Right kidney (tissue), 1 donor: ENCODE measurements at regions not wholly inside any gene's neighbourhood (a gene's known extent, or its start where the extent isn't known, plus 50 kb on each side); places are given as distances from the start of the nearest gene placed in this dataset.

ENCODE experiments used
- DNase-seq: peaks from one replicate; pipeline ENCODE4 v3.0.0-alpha.2; 2016

DNA sequence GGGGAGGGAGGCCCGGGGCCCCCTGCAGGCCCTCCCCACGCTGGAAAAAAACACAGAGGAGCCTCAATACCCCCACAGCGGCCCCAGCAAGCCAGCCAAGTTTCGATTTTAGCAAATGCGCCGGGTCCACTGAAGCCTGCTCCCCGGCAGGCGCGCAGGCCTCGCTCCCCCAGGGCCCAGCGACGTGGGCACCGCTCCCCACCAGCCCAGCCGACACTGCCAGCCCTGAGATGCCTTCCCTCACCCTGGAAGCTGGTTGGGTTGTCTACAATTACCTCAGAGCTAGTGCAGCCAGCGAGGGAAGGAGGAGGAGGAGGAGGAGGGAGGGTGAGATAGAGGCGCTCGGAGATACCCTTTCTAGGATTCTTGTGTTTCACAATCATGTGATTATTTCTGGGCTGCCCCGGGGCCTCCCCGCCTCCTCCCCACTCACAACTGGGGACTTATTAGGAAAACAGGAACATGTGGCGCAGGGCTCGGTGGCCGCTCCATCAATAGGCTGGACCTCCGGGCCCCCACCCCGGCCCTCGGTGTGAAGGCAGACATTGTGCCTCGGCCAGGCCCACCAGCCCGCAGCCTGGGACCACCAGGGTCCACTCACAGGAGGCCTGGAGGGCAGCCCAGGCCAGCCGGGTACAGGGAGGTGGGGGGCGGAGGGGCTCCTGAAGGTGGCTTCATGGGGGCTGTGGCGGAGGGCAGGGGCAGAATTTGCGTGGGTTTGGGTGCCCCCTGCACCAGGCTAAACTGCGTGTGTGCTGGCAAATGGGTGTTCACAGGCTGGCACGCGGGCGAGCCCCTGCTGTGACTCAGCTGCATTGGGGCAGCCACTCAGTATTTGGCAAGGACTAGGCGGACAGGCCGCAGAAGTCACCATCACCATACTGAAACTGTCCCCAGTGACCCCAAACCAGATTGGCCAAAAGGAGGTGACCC lies 109.9 kb downstream of the NCOR2 start:
- DNase-seq, result peak; percentile 54

DNA sequence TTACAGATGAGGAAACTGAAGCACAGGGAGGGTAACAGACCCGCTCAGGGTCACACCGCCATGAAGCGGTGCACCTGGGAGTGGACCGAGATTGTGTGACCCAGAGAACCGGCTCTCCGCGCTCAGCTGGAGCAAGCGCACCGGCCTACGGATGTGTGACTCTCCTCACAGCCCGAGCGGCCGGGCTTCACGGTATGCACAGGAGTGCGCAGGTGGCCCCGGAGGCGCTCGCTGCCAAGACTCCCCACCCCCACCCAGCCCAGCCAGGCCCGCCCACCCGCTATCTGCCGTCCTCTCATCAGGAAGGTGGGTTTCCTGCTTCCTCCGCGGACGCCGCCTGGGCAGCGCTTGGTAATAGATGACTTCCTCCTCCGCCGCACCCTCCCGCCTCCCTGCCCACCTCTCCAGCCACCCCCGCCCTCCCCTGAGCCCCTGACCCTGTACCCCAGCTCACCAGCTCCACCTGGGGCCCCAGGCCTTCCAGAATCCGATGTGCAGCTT lies 110.7 kb downstream of the NCOR2 start:
- no peak for DNase-seq

DNA sequence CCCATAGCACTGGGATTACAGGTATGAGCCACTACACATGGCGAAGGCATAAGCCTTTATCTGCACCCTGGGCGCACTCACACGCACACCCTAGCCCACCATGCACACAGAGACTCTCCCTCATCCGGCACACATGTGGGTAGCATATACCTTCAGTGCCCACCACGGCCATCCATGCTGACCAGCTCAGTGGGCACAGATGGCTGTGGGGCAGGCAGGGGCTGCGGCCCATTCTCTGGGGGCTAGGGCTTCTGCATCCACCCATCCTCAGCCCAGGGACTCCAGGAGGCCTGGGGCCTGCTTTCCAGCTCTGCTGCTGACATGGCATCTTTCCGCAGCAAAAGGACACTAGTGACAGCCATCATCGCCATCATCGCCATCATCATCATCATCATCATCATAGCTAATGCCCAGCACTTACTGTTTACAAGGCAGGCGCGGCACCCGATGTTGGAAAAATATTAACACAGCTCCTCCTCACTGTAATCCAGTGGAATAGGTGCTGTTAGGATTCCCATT lies 111.2 kb downstream of the NCOR2 start:
- no peak for DNase-seq

DNA sequence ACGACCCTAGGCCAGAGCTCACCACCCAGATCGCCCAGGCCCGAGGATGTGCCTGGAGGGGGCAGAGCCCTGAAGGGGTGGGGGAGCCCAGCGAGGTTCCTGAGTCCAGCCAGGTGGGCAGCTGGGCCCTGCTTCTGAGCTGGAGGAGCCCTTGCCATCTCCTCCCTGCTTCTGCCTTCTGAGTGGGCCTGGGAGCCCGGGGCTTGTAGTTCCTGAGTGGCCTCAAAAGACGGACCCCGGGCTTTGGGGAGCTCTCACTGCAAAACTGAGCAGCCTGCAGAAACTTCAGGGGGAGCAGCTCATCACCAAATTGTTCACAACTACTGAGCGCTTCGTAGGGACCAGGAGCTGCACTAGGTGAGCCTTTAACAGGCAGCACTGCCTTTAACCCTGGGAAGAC lies 112.1 kb downstream of the NCOR2 start:
- no peak for DNase-seq

- DNase-seq, result no peak
Observed at GRCh38 chr12:124454735-124455134, 112.7 kb downstream of the NCOR2 start.

- no peak for DNase-seq
Observed at GRCh38 chr12:124454352-124454725, 113.1 kb downstream of the NCOR2 start.

DNA sequence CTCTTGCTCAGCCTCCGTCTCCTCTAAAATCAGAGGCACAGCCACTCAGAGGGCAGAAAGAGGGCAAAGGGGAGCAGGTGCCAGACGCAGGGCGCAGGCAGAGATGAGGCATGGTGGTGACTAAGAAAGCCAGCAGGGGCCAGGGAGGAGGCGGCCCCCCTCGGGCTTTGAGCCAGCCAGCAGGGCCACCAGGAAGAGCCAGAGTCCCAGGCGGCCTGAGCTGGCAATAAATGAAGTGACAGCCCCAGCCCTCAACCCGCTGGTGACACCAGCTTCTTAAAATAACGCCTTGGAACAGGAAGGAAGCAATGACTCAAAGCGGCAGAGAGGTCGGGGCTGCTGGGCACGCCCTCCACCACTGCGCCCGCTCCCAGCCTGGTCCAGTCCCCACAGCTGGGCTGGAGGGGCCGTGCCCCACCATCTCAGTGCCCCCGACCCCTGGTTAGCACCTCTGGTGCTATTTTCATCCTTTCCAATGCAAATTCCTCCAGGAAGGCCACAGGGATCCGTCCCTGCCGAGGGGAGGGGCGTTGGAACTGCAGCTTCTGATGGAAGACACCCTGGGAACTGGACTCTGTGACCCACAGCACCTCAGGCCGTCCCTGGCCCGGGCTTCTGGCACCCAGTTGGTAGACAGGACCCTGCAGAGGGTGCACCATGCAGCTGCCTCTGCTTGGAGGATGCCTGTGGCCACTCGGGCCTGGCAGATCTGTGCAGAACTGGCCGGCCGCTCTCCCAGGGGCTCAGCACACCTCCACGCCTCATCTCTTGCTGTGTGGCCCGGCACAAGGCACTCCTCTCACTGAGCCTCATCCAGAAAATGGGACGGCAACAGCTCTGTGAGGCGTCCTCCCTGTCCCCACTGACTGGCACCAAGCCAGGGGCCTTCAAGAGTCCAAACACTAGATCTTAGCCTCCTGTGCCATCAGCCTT lies 113.7 kb downstream of the NCOR2 start:
- no peak for DNase-seq

DNA sequence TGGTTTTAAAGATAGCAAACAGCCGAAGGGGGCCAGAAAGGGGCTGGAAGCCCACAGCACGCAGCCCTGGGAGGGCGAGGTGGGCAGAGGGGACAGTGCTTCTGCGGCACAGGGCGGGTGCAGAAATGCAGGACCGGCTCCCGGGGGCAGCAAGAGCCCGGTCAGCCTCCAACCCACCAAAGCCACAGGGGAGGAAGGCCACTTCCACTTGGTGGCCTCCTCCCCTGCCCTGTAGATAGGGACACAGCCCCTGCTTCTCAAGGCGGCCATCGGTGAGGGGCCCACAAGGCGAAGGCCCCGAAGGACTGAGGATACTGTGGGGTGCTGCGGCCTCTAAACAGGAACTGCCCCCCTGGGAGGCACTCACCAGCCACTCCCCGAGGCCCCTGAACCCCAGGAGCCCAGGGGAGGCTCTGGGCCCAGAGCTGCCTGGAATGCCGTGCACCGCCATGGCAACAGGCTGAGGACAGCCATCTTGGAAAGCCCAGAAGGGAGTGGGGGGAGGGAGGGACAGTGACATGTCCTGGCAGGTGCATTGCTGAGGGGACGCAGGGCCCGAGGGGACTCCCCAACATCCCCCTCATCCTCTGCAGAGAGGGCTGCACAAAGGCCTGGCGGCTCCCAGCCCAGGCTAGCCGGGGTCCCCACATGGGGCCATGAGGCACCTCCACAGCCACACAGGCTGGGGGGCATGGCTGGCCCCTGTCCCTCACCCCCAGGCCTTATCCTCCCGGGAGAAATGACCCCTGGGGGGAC lies 114.7 kb downstream of the NCOR2 start:
- no peak for DNase-seq

GRCh38 chr12:124451637-124452243 lies 115.7 kb downstream of the NCOR2 start:
- no peak for DNase-seq

DNA sequence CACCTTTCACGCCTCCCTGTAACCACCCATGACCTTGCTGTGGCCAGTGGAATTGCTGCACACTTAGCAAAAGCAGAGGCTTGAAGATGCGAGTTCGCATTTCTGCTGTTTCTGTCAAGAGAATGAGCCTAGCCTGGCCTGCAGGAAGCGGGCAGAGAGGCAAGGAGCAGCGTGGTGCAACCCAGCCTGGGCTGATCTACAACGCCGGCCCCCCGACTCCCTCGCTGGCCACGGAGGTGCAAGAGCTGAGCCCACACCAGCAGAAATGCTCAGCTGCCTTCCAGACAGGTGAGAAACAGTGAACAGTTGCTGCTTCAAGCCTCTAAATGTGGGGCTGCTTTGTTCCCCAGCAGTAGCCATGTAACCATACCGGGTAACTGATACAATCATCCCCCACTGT lies 116.4 kb downstream of the NCOR2 start:
- no peak for DNase-seq

- no peak for DNase-seq
Observed at GRCh38 chr12:124450376-124450750, 117.0 kb downstream of the NCOR2 start.

DNA sequence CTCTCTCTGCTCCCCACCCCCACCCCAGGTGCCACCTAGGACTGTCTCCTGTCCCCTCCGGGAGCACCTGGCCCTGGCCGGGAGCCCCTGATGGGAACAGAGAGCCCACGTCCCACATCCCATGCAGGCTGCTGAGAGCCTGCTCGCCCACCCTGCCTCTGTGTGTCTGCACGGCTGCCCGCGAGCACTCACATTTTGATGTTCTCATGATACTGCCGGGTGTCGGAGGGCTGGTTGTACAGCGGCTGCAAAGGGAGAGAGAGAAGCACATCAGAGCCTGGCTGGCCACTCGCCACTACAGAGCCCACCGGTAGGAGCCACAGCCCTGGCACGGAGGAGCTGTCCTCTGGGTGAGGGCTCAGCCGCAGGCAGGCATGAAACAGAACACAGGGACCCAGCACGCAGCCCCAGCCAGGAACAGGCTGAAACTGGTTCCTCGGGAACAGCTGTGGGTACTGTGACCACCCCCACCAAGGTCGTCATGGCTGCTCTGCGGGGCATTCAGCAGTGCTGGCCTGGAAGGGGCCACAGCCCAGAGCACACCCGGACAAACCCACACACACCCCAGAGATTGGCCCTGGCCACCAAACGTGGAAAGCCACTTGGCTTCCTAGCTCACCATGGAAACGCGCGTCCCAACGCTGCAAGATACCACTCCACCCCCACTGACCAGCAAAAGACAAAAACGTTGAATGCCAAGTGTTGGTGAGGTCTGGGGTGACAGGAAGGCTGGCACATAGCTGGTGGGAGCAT lies 117.6 kb downstream of the NCOR2 start:
- peak; percentile 37 for DNase-seq

DNA sequence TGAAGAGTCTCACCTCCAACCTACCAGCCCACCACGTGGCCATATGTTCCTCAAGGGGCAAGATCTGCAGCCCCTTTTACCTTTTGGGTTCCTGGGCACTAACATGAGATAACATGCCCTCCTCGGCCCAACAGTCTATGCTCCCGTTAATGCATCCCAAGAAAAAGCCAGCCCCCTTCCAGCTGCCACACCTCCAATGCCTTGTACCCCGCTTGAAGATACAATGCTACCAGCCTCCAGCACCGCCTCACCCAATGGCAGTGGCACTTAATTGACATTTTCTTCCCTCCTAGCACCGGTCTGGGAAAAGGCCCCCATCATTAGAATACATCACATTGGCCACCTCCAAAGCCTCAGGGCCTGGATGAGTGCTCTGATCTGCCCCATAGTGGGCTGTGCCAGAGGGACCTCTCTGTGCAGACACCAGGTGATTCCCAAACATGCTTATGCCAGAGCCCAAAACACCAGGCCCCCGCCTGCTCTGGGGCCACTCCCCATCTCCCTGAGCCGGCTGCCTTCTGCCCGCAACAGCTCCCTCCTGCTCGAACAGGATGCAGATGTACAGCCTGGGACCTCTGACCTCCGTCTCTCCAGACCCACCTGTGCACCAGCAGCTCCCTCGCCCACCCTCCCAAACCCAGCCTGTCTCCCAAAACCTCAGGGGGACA lies 118.3 kb downstream of the NCOR2 start:
- no peak for DNase-seq

DNA sequence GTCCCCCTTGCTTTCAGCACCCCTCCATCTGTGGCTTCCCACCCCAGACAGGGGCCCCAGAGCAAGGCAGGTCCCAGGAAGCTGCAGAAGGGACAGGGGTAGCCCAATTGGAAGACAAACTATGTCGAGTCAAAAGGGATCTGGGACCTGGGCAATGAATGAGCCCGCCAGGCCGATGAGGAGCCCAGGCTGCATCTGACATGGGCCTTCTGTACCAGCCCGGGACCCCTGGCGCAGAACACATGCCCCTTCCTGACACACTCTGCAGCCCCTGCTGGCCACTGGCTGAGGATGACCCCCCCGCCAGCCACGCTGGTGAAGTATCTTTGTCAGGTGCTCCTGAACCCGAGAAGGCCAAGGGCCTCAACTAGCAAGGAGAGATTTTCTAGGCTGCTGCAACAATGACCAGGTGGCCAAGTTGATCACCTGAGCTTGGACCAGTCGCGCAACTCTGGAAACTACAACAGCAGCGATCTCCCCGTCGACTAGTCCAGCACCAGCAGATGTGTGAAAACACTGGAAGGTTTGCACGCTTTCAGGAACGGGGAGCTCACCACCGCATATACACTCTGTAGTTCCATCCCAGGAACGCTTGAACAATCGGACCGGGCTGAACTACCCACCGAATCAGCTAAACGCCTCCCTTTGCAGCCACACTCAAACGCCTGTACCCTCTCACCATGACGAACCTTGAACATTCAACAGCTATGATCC lies 119.0 kb downstream of the NCOR2 start:
- no peak for DNase-seq

DNA sequence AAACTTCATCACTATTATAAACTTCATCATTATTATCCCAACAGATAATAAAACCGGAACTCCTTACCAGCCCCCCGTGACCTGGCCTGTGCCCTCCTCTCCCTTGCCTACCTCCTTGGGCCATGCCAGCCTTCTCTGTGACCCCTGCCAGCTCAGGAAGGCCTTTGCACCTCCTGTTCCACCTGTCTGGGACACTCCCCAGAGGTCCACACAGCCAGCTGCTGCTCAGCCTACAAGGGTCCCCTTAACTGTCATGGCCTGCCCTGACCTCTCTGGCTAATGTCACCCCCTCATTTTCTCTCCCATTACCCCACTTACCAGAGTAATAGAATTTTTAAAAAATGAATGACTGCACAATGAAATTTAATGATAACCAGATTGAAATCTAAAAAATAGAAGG lies 121.0 kb downstream of the NCOR2 start:
- DNase-seq, result no peak

GRCh38 chr12:124445826-124446225 lies 121.6 kb downstream of the NCOR2 start:
- DNase-seq, result no peak

GRCh38 chr12:124445121-124445718 lies 122.2 kb downstream of the NCOR2 start:
- DNase-seq, result peak; percentile 78

DNA sequence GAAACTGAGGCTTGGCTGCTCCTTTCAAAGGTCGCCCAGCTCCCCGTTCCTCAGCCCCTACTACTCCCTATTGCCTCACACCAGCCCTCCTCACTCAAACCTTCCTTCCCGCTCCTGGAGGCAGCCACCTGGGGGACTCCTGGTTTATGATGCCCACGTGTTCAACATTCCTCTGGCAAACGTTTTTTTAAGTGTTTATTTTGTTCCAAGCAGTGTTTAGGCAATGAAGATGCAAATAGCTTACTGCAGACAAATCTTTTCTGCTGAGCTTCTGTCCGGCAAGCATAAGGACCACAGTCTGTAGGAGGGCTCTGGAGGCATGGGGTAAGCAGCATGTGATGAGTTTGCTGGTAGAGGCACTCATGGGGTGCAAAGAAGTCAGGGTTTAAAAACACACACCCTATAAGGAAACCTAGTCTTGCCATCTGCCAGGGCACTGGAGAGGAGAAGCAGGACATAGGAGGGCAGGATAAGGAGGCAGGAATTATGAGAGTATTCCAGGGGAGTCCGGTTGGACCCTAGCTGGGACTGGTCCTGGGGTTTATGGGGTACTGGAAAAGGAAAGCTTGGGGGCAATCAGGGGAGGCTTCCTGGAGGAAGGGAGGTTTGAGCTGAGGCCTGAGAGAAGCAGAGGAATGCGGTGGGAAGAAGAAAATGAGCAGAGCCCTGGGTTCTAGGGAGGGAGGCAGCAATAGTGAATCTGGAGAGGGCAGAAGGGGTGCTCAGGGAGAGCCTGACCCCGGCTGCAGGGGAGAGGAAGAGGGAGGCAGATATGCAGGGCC lies 123.3 kb downstream of the NCOR2 start:
- no peak for DNase-seq
